GM18502 (cell line): ENCODE measurements at regions not wholly inside any gene's neighbourhood (a gene's known extent, or its start where the extent isn't known, plus 50 kb on each side); places are given as distances from the start of the nearest gene placed in this dataset.
"Not testable (repeated sequence)": the region's sequence is repeated elsewhere in the genome, so short reads cannot be mapped to it uniquely, and the experiment has no call there.

ENCODE experiments used
- ATAC-seq: cut with Tn5 transposase; IDR thresholded peaks from one replicate; pipeline ENCODE4 v1.9.1; 2021; ENCODE audit warnings: mild to moderate bottlenecking; ENCODE audit not compliant: unreplicated experiment, poor library complexity

DNA sequence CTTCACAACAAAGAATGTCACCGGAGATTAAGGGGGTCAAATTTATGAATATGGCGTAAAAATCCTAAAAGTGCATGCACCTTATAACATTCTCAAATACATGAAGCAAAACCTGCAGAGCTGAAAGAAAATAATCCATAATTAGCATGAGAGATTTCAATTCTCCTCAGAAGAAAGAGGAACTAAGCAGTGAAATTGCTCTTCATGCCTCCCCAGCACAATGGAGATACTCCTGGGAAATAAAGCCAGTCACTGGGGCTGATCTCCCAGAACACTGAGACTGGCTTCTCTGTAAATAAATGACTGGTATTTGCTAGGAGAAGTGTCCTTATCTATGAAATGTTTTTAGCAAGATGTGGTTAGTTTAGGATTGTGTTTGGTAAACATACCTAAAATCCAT, 68.1 kb downstream of the GOLGA6L6 start:
- not testable (repeated sequence) for ATAC-seq

- ATAC-seq, result peak; percentile 59
These were observed 68.6 kb downstream of the GOLGA6L6 start for GRCh38 chr15:20472983-20473382.

DNA sequence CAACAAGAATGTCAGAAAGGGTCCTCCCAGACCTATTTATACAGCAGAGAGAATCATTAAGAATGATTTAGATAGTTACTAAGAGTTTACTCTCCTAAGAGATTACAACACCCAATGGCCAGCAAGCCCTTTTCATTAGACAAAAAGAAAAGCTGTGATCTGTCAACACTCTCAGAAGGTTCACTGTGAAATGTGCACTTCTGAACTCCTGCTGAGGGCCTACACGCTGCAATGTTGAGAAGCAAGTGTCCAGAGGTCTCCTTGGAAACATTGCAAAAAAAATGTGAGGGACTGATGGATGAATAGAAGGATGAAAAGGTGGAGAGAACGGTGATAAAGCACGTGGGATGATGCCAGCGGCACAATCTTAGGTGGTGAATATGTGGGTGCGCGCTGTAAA, 70.8 kb downstream of the GOLGA6L6 start:
- not testable (repeated sequence) for ATAC-seq

DNA sequence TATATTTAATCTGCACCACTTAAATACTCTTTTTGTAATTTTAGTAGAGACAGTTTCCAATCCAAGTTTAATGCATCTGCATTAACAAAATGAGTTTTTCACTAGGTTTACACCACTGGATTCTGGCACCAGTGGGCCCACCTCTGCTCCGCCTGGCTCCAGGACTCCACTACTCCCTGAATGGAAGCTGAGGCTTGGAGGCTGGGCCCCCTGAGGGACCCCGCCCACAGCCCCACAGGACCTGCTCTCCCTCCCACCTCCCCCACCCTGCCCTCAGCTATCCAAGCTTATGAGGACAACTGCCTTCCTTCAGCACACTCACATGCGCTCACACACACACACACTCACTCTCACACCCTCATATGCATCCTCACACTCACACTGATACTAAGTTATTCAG, 100.5 kb downstream of the GOLGA6L6 start:
- ATAC-seq, result not testable (repeated sequence)

- not testable (repeated sequence) for ATAC-seq
These were observed 101.2 kb downstream of the GOLGA6L6 start for GRCh38 chr15:20440390-20440789.

DNA sequence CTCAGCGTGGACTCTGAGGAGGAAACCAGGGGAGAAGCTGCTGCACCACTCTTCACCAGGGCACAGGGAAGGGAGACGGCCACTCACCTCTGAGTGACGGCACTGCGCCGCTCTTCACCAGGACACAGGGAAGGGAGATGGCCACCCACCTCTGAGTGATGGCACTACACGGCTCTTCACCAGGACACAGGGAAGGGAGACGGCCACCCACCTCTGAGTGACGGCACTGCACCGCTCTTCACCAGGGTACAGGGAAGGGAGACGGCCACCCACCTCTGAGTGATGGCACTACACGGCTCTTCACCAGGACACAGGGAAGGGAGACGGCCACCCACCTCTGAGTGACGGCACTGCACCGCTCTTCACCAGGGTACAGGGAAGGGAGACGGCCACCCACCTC, 102.5 kb downstream of the GOLGA6L6 start:
- ATAC-seq, result not testable (repeated sequence)

DNA sequence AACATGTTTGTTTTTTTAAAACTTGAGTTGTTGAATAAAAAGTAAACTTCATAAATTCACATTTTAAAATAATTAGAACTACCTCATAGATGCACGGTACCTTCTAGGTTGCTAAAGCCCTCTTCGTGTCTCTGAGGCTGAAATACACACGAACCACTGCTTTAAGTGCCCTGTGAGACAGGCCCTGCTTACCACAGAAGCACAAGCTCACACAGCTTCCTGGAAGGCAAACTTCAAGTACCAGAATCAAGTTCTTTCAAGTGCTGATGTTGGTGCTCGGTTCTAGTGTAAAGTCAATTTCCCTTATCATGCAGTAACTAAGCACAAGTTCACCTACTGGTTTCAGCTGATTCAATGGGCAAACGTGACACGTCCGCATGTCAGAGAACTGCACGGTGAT, 103.3 kb downstream of the GOLGA6L6 start:
- ATAC-seq, result not testable (repeated sequence)

DNA sequence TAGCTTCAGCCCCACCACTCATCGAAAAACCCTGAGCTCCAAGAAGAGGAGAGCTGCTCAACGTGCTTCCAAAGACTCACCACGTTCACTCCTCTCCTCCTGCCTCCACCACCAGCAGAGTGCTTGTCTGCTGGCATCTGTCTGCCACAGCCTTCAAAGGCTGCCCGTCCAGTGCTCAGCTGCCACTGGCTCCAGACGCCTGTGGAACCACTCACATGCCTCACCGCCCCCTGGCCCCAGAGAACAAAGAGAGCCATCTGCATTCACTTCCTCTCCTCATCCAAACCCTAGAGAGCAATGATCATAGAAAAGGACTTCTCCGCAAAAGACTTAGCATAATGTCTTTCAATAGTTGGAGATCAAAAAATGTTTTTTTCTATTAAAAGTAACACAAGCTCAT, 108.1 kb downstream of the GOLGA6L6 start:
- ATAC-seq, result not testable (repeated sequence)

- not testable (repeated sequence) for ATAC-seq
These were observed 111.1 kb downstream of the GOLGA6L6 start for GRCh38 chr15:20430495-20430894.

- ATAC-seq, result not testable (repeated sequence)
These were observed 120.9 kb downstream of the GOLGA6L6 start for GRCh38 chr15:20420710-20421109.

- ATAC-seq, result not testable (repeated sequence)
These were observed 125.0 kb downstream of the GOLGA6L6 start for GRCh38 chr15:20416618-20417017.

DNA sequence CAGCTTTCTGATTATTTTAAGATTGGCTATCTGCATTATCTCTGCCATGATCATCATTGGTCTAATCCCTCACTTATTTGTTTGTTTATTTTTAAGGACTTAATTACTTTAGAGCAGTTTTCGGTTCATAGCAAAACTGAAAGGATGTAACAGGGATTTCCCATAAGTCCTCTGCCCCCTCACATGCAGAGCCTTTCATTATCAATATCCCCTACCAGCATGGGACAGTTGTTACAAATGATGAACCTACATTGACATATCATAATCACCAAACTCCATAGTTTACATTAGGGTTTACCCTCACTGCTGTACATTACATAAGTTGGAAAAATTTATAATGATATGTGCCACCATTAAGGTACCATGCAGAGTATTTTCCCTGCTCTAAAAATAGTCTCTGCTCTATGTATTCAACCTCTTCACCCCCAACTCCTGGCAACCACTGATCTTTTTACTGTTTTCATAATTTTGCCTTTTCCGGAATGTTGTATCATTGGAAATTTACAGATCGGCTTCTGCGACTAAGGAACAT, 131.9 kb downstream of the GOLGA6L6 start:
- ATAC-seq, result not testable (repeated sequence)

GRCh38 chr15:20409247-20409646, 132.4 kb downstream of the GOLGA6L6 start:
- ATAC-seq, result no peak

- ATAC-seq, result no peak
These were observed 134.0 kb downstream of the GOLGA6L6 start for GRCh38 chr15:20407553-20407952.

DNA sequence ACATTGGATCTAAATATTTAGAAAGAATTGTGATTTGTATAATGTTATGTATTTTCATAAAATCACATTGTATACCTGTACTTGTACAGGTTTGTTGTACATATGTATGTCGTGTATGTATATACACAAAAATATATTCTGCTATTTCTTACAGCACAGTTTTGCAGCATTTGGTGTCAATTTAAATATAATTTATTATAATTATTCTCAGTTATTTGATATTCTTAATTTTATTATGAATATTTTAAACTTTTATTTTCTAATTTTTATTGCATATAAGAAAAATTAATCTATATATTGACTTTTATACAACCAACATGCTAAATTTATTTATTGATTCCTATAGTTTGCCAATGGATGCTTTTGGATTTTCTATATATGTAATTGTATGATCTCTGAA, 137.0 kb downstream of the GOLGA6L6 start:
- not testable (repeated sequence) for ATAC-seq

DNA sequence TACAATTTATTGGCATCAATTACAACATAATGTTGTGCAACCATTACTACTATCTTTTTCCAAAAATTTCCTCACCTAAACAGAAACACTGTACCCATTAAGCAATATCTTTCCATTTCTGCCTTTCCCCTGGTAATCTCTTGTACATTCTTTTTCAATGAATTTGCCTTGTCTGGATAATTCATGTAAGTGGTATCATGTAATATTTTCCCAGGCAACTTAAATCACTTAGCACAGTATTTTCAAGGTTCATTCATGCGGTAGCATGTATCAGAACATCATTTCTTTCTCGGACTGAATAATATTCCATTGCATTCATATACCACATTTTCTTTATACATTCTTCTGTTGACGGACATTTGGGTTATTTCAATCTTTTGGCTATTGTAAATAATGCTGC, 139.0 kb downstream of the GOLGA6L6 start:
- not testable (repeated sequence) for ATAC-seq

DNA sequence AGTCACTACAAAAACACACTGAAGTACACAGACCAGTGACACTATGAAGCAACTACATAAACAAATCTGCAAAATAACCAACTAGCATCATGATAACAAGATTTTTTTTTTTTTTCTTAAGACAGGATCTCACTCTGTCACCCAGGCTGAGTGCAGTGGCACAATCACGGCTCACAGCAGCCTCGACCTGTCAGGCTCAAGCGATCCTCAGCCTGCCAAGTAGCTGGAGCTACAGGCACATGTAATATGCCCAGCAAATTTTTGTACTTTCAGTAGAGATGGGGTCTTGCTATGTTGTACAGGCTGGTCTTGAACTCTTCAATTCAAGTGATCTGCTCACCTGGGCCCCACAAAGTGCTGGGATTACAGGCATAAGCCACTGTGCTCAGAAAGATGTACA, 140.5 kb downstream of the GOLGA6L6 start:
- ATAC-seq, result not testable (repeated sequence)

- ATAC-seq, result not testable (repeated sequence)
These were observed 142.9 kb downstream of the GOLGA6L6 start for GRCh38 chr15:20398680-20399079.

GRCh38 chr15:20388161-20388560, 153.4 kb downstream of the GOLGA6L6 start:
- ATAC-seq, result not testable (repeated sequence)

DNA sequence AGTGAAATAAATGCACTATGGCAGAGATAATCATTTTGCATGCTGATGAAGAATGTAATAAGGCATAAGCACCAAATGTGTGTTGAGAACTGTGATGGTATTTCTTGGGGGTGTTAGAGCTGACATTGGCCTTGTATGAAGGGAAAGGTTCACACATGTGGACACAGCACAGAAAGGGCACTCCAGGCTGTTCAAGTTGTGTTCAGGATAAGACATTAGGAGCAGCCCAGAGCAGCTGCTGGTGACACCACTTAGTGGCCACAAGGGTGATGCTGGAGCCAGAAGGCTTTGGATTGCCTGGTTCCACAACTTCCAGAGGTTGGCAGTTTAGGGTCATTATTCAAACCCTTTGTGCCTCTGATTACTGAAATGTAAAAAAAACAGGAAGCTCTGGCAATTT, 155.4 kb downstream of the GOLGA6L6 start:
- no peak for ATAC-seq

DNA sequence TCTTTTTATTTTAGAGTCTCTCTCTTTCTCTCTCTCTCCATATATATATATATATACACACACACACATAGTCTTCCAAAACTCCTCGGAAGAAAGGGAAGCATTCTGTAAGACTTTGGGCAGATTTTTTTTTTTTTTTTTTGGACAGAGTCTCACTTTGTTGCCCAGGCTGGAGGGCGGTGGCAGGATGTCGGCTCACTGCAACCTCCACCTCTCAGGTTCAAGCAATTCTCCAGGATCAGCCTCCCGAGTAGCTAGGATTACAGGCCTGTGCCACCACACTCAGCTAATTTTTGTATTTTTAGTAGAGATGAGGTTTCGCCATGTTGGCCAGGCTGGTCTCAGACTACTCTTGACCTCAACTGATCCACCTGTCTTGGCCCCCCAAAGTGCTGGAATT, 161.4 kb downstream of the GOLGA6L6 start:
- ATAC-seq, result not testable (repeated sequence)

DNA sequence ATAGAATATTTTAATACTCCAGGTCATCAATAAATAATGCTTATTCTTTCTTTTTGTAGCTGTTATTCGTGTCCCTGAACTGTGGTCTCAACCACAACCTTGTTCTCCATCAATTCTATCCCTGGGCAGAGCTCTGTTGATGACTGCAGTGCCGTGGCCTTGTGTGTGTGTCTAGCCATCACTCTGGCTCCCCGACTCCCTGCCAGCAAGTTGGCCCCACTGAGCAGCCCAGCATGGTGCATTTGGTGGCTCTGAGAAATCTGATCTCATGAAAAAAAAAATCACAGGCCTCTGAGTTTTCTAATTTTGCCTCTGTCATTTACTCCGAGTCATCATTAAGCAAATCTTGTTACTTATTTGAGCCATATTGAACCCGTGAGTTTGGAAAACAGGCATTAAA, 164.7 kb downstream of the GOLGA6L6 start:
- ATAC-seq, result no peak

DNA sequence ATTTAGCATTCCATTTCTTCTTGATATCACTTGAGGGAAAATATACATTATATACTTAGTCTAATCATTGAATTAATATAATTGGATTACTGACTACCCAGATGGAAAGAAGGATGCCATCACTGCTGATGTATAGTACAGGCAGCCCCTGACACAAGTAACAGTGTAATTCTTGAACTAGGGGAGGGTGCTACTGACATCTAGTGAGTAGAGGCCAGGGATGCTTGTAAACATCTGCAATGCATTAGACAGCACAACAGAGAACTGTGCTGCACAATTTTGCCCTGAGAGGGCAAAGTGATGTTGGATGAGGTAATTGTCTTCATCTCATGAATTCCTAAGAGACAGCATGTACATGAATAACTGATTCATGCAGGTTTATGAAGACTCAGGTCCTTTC, 169.2 kb downstream of the GOLGA6L6 start:
- not testable (repeated sequence) for ATAC-seq
